Right lobe of liver (tissue), 4 donors: ENCODE measurements at regions not wholly inside any gene's neighbourhood (a gene's known extent, or its start where the extent isn't known, plus 50 kb on each side); places are given as distances from the start of the nearest gene placed in this dataset.

Experiments used
- POLR2A ChIP-seq: fragments of 450-650 bp; IDR thresholded peaks from one replicate; pipeline ENCODE4 v1.6.1; 2017; ENCODE audit warnings: antibody characterized with exemption, mild to moderate bottlenecking
- TF ChIP-seq, protein P1 (sequence below), 4 donors: fragments of 200-600 bp in 3 of 4; fragments of 450-650 bp in 1 of 4; IDR thresholded peaks; one replicate each; pipeline versions ENCODE4 v1.5.1 to v1.8.0; 2016 to 2022; ENCODE audit warnings: antibody characterized with exemption in 4 of 4, mild to moderate bottlenecking in 2 of 4
- donor health status: DM: no; HTN: no; CAD: no.
- donor health status: DM: no; HTN: no; CAD: no.
- donor health status: DM: no; HTN: yes; CAD: no.

DNA sequence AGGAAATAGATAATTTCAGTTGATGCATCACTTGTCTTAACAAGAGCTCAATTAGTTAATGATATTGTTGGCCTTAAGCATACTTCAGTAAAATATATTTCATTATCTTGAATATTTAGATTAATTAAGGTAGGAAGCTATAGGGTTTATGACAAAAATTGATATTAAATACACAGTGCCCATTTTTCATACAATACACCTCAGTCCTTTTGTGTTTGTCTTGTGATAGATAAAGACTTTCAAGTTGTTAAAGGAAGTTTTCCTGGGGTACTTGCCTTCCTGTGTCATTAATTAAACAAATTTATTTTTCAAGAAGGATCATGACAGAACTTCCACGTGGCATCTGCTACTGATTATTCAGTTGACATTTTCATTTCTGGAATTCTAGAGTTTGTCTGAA lies 420.5 kb downstream of the MTX2 start:
- TF ChIP-seq, protein P1, sequence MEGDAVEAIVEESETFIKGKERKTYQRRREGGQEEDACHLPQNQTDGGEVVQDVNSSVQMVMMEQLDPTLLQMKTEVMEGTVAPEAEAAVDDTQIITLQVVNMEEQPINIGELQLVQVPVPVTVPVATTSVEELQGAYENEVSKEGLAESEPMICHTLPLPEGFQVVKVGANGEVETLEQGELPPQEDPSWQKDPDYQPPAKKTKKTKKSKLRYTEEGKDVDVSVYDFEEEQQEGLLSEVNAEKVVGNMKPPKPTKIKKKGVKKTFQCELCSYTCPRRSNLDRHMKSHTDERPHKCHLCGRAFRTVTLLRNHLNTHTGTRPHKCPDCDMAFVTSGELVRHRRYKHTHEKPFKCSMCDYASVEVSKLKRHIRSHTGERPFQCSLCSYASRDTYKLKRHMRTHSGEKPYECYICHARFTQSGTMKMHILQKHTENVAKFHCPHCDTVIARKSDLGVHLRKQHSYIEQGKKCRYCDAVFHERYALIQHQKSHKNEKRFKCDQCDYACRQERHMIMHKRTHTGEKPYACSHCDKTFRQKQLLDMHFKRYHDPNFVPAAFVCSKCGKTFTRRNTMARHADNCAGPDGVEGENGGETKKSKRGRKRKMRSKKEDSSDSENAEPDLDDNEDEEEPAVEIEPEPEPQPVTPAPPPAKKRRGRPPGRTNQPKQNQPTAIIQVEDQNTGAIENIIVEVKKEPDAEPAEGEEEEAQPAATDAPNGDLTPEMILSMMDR (IDR thresholded peaks at IDR 0.05), result no peak
- no peak for TF ChIP-seq POLR2A
